Nephron progenitor cell (in vitro differentiated cells): ENCODE measurements at regions not wholly inside any gene's neighbourhood (a gene's known extent, or its start where the extent isn't known, plus 50 kb on each side); places are given as distances from the start of the nearest gene placed in this dataset.
"Not testable (repeated sequence)": the region's sequence is repeated elsewhere in the genome, so short reads cannot be mapped to it uniquely, and the experiment has no call there.

Experiments
- DNase-seq: peaks from one replicate; pipeline ENCODE4 v3.0.0; 2021
- H3K27ac Mint-ChIP-seq: 2 replicates; pipeline ENCODE4 v1.8.0; 2021; ENCODE audit warnings: mild to moderate bottlenecking, moderate library complexity, mixed read lengths
- H3K27me3 Mint-ChIP-seq: 2 replicates; pipeline ENCODE4 v1.8.0; 2021; ENCODE audit warnings: mild to moderate bottlenecking, low read depth, mixed read lengths; ENCODE audit not compliant: poor library complexity
- H3K36me3 Mint-ChIP-seq: 2 replicates; pipeline ENCODE4 v1.8.0; 2021; ENCODE audit warnings: low read depth, mixed read lengths
- H3K4me1 Mint-ChIP-seq: 2 replicates; pipeline ENCODE4 v1.8.0; 2021; ENCODE audit warnings: mixed read lengths
- H3K4me3 Mint-ChIP-seq: 2 replicates; pipeline ENCODE4 v1.8.0; 2021; ENCODE audit warnings: mild to moderate bottlenecking, moderate library complexity, mixed read lengths
- H3K9me3 Mint-ChIP-seq: 2 replicates; pipeline ENCODE4 v1.8.0; 2021; ENCODE audit warnings: mild to moderate bottlenecking, moderate library complexity, mixed read lengths
- CTCF ChIP-seq: fragments of 200-600 bp; sonication (generic); IDR thresholded peaks from 2 replicates; pipeline ENCODE4 v1.5.0; 2021; ENCODE audit warnings: antibody characterized with exemption

- Mint-ChIP-seq H3K36me3 (peaks cover 9% of the 10 kb centered on the region), H3K9me3 (peaks cover 33% of the 10 kb centered on the region), H3K4me3 (no peak overlapping the region), H3K27ac (peak overlapping the region; percentile 71), H3K27me3 (no peaks in the 10 kb centered on the region), H3K4me1 (no peaks in the 10 kb centered on the region)
- no peak for TF ChIP-seq CTCF
- DNase-seq, result no peak
Measured at GRCh38 chr1:244326757-244327156, 125.0 kb downstream of the ADSS2 start.

- no peak overlapping the region for H3K4me3 Mint-ChIP-seq
- peaks cover 9% of the 10 kb centered on the region for H3K36me3 Mint-ChIP-seq
- DNase-seq, result no peak
- no peak overlapping the region for H3K27ac Mint-ChIP-seq
- no peak for TF ChIP-seq CTCF
- no peaks in the 10 kb centered on the region for H3K4me1 Mint-ChIP-seq
- no peaks in the 10 kb centered on the region for H3K27me3 Mint-ChIP-seq
- peaks cover 29% of the 10 kb centered on the region for H3K9me3 Mint-ChIP-seq
Measured at GRCh38 chr1:244327533-244327932, 124.2 kb downstream of the ADSS2 start.

GRCh38 chr1:244328476-244328875, 123.2 kb downstream of the ADSS2 start:
- H3K27me3 Mint-ChIP-seq, result peaks cover 3% of the 10 kb centered on the region
- no peak for TF ChIP-seq CTCF
- H3K9me3 Mint-ChIP-seq, result peaks cover 26% of the 10 kb centered on the region
- no peak overlapping the region for H3K4me3 Mint-ChIP-seq
- peaks cover 9% of the 10 kb centered on the region for H3K36me3 Mint-ChIP-seq
- H3K27ac Mint-ChIP-seq, result peak overlapping the region; percentile 12
- no peaks in the 10 kb centered on the region for H3K4me1 Mint-ChIP-seq
- DNase-seq, result no peak

GRCh38 chr1:244329591-244330317, 122.0 kb downstream of the ADSS2 start:
- H3K27ac Mint-ChIP-seq, result no peak overlapping the region
- H3K4me3 Mint-ChIP-seq, result no peak overlapping the region
- no peak for TF ChIP-seq CTCF
- H3K9me3 Mint-ChIP-seq, result peaks cover 26% of the 10 kb centered on the region
- peaks cover 9% of the 10 kb centered on the region for H3K36me3 Mint-ChIP-seq
- no peak for DNase-seq
- peaks cover 3% of the 10 kb centered on the region for H3K27me3 Mint-ChIP-seq
- peaks cover 8% of the 10 kb centered on the region for H3K4me1 Mint-ChIP-seq

GRCh38 chr1:244330318-244330625, 121.4 kb downstream of the ADSS2 start:
- H3K36me3 Mint-ChIP-seq, result peaks cover 9% of the 10 kb centered on the region
- TF ChIP-seq CTCF, result no peak
- no peak overlapping the region for H3K4me3 Mint-ChIP-seq
- DNase-seq, result no peak
- peaks cover 26% of the 10 kb centered on the region for H3K9me3 Mint-ChIP-seq
- peaks cover 8% of the 10 kb centered on the region for H3K4me1 Mint-ChIP-seq
- H3K27me3 Mint-ChIP-seq, result peaks cover 3% of the 10 kb centered on the region
- no peak overlapping the region for H3K27ac Mint-ChIP-seq

GRCh38 chr1:244332761-244333160, 118.9 kb downstream of the ADSS2 start:
- Mint-ChIP-seq H3K27ac (peak overlapping the region; percentile 32), H3K9me3 (peaks cover 19% of the 10 kb centered on the region), H3K4me1 (peaks cover 20% of the 10 kb centered on the region)
- H3K36me3 Mint-ChIP-seq, H3K4me3 Mint-ChIP-seq, H3K27me3 Mint-ChIP-seq, DNase-seq: not testable (repeated sequence)

GRCh38 chr1:244334315-244334714, 117.4 kb downstream of the ADSS2 start:
- not testable (repeated sequence) for H3K4me3 Mint-ChIP-seq, H3K36me3 Mint-ChIP-seq, H3K27me3 Mint-ChIP-seq, H3K27ac Mint-ChIP-seq, DNase-seq
- Mint-ChIP-seq H3K4me1 (peaks cover 35% of the 10 kb centered on the region), H3K9me3 (peaks cover 11% of the 10 kb centered on the region)

- not testable (repeated sequence) for H3K27me3 Mint-ChIP-seq, H3K9me3 Mint-ChIP-seq, H3K36me3 Mint-ChIP-seq, H3K4me3 Mint-ChIP-seq, DNase-seq, H3K27ac Mint-ChIP-seq
- H3K4me1 Mint-ChIP-seq, result peaks cover 40% of the 10 kb centered on the region
Measured at GRCh38 chr1:244334842-244335241, 116.9 kb downstream of the ADSS2 start.
